H1 (cell line): ENCODE measurements at regions not wholly inside any gene's neighbourhood (a gene's known extent, or its start where the extent isn't known, plus 50 kb on each side); places are given as distances from the start of the nearest gene placed in this dataset.

ENCODE experiments used
- CTBP2 ChIP-seq: IDR thresholded peaks from 2 replicates; pipeline ENCODE4 v1.7.0; 2011; ENCODE audit warnings: borderline replicate concordance, mild to moderate bottlenecking, moderate library complexity, mixed read lengths, low read length; ENCODE audit not compliant: insufficient read depth, insufficient read length
- E2F6 ChIP-seq: IDR thresholded peaks from 2 replicates; pipeline ENCODE4 v1.6.1; 2012; ENCODE audit warnings: inconsistent platforms

- no peak for TF ChIP-seq CTBP2
- TF ChIP-seq E2F6, result no peak
Measured at GRCh38 chr5:145661737-145662485, 173.2 kb downstream of the PRELID2 start (continued).
